GM12875 (cell line): ENCODE measurements at regions not wholly inside any gene's neighbourhood (a gene's known extent, or its start where the extent isn't known, plus 50 kb on each side); places are given as distances from the start of the nearest gene placed in this dataset.

ENCODE experiments used
- H3K4me3 ChIP-seq: one replicate; pipeline ENCODE4 v1.5.1; 2011; ENCODE audit warnings: low read depth, low read length, control low read depth
- TF ChIP-seq, protein P1 (sequence below): IDR thresholded peaks from 2 replicates; pipeline ENCODE4 v1.5.1; 2011; ENCODE audit warnings: low read depth, mild to moderate bottlenecking, control low read depth, inconsistent platforms, low read length, moderate library complexity, borderline replicate concordance; ENCODE audit not compliant: insufficient read depth

DNA sequence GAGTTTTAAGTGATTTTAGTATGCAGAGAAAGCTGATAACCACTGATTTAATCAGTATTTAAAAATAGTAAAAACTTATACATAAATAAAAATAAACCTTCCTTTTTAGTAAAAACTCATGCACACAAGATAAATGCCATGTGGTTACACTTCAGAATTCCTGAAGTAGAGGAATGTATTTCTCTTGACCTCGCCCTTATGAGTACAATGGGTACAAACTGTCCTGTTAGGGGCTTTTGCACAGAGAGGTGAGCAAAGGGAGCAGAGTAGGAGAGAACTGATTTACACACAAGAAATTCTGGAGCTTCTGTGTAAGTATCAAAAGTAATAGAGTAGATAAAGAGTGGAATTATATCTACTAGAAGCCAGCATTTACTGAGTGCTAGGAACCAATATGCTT lies 279.6 kb downstream of the PPP1R3A start:
- TF ChIP-seq, protein P1, sequence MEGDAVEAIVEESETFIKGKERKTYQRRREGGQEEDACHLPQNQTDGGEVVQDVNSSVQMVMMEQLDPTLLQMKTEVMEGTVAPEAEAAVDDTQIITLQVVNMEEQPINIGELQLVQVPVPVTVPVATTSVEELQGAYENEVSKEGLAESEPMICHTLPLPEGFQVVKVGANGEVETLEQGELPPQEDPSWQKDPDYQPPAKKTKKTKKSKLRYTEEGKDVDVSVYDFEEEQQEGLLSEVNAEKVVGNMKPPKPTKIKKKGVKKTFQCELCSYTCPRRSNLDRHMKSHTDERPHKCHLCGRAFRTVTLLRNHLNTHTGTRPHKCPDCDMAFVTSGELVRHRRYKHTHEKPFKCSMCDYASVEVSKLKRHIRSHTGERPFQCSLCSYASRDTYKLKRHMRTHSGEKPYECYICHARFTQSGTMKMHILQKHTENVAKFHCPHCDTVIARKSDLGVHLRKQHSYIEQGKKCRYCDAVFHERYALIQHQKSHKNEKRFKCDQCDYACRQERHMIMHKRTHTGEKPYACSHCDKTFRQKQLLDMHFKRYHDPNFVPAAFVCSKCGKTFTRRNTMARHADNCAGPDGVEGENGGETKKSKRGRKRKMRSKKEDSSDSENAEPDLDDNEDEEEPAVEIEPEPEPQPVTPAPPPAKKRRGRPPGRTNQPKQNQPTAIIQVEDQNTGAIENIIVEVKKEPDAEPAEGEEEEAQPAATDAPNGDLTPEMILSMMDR = no peak

DNA sequence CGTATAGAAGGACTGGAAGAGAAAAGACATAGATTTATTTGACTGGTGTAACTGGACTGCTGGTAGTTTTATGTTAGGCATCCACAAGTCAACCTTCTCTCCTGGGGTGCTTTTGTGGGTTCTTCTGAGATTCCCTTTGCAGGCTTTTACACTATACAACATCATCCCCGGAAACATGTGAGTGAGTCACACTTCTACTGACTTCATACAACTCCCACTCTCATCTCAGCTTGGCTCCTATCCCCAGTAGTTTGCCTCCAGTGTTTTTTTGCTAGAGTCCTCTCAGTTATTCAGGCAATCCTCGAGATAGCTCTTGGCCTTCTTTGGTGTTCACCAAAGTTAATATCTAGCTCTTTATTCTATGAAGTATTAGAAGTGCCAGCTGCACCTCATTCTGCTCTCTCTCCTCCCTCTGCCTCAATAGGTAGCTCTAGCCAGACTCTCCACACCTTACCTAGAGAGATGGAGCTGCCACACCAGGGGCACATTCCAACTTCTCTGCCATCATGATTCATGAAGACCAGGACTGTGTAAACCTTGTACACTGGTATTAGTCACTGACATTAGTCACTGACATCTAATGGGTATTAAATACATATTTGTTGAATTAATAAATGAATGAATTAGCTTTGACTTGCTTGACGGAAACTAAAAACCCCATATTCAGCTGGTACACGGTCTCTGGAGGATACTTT lies 281.9 kb downstream of the PPP1R3A start:
- no peak overlapping the region for H3K4me3 ChIP-seq

More for the DNA sequence above, 279.6 kb downstream of the PPP1R3A start:
- no peak overlapping the region for H3K4me3 ChIP-seq

DNA sequence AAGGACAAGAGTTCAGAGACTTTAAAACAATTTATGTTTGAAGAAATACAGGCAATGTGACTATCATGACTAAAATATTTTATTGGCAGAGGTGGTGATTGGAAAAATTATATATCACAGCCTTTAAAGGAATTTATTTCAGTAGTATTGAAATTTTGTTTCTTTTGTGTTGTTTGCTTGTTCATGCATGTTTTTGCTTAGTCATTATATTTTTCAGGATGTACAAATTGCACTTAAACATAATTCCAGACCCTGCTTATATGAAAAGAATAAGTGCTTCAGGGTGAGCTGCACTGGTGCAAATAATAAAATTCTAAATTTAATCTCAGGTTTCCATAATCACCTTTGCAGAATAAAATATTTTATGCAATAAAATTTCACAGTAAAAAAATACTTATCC lies 283.3 kb downstream of the PPP1R3A start:
- no peak overlapping the region for H3K4me3 ChIP-seq
- TF ChIP-seq, protein P1 = no peak

More for the DNA sequence above, 281.9 kb downstream of the PPP1R3A start:
- TF ChIP-seq, protein P1 = no peak

DNA sequence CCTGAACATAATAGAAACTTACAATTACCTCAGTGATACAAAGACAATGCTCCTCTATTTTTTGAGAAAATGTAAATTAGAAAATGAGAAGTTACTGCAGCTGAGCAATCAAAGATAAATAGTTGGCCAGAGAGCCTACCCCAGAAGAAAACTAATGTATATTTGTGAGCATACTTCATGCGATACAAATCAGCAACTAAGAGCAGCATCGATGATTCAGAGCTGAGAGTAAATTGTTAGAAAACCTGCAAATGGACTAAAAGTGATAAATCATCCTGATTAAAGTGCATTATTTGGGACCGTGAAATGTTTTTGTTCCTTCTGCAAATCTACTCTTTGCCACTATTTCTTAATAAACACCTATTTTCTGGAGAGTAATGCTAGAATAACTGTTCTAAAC lies 285.7 kb downstream of the PPP1R3A start:
- H3K4me3 ChIP-seq = no peak overlapping the region
- TF ChIP-seq, protein P1 = no peak

DNA sequence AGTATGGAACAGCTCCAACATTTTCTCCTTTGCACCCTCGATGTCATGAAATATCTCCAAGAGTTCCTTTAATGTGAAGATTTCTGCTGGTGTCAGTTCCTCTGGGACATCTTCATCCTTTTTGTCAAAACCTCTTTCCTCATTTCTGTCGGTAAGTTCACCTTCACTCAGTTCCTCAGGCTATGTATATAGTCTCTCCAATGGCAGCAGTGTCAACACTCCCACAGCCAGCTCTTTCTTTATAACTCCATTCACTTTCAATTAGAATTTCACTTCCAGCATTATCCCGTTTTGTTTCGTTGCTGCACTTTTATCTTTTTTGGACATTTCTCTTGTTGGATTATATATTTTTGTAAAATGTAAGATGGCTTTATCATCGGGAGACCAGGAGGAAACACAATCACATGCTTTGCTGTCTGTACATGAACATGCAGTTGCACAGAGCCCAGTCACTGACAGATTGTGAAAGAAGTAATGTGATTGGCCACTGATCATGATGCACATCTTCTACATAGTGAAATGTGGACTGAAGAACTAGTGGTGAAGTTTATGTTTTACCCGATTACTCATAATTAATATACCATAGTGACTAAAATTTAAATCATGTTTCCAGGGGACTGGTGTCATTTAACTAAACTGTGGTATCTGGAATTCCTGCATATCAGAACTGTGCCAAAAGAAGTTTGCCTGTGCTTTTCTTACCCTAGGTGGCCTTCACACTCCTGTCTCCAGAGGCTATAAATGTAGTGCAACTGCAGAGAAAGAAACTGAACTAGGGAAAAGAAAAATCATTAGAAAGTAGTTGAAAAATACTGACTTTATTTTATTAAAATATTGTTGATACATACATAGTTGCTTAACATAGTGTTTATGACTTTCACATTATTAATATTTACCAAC lies 289.6 kb downstream of the PPP1R3A start:
- TF ChIP-seq, protein P1 = no peak
- no peak overlapping the region for H3K4me3 ChIP-seq

DNA sequence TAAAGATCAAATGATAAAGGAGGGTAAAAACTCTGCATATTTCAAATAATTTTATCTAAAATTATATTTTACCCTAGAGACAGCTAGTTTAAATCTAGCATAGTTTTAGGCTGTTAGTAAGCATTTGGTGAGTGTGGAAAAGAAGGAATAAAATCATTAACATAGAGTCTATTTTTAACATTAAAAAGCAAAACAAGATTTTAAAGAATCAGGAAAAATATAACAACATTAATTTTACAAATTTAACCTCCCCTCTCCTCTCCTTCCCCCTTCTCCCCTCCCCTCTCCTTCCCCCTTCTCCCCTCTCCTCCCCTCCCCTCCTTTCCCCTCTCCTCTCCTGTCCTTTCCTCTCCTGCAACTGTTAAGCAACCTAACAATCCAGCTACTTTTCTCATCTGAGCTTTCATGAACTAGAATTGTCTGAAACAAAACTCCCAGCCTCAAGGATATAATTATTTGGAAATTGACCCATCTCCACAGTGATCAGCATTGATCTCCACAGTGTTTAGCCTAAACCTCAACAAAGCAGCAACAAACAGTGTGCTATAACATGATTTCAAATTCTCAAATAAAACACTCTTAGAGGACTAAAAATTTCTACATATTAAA lies 293.2 kb downstream of the PPP1R3A start:
- TF ChIP-seq, protein P1 = no peak
- no peak overlapping the region for H3K4me3 ChIP-seq
